T-cell (primary cell): ENCODE measurements at regions not wholly inside any gene's neighbourhood (a gene's known extent, or its start where the extent isn't known, plus 50 kb on each side); places are given as distances from the start of the nearest gene placed in this dataset.

ENCODE experiments used
- ATAC-seq, 4 experiments: fragments of 200-7000 bp in 3 of 4; fragments of 150-1000 bp in 1 of 4; cut with Tn5 transposase; replicated peaks in 1 of 4; 1 replicate in 3 of 4; 2 replicates in 1 of 4; pipeline ENCODE4 v1.10.0; 2021; ENCODE audit warnings: moderate library complexity in 3 of 4, mild to moderate bottlenecking in 2 of 4, moderate number of reproducible peaks in 1 of 4
- CTCF ChIA-PET, 2 donors: fragments of 300-600 bp; sonication (Branson Sonifier 250); formaldehyde crosslinking; loops; one replicate each; lab custom pipeline; 2022; ENCODE audit warnings: antibody characterized with exemption in 2 of 2; lab: Charles Lee
- POLR2A ChIA-PET, 2 donors: fragments of 300-600 bp; sonication (Branson Sonifier 250); formaldehyde crosslinking; loops; one replicate each; lab custom pipeline; 2022; ENCODE audit warnings: antibody characterized with exemption in 2 of 2; lab: Charles Lee
- DNase-seq, 35 experiments: peaks; one replicate each; pipeline versions ENCODE4 v3.0.0 to v3.0.0-alpha.2; 2013 to 2023
- H3K27ac ChIP-seq: one replicate; pipeline ENCODE4 v1.5.1; 2013; ENCODE audit warnings: low read length
- H3K27me3 ChIP-seq, 2 experiments: replicated peaks in 1 of 2; 1 replicate in 1 of 2; 2 replicates in 1 of 2; pipeline versions ENCODE4 v1.6.1 to v1.7.0; 2013; ENCODE audit warnings: low read length in 1 of 2, mixed read lengths in 1 of 2; ENCODE audit not compliant: control insufficient read depth in 2 of 2, insufficient read depth in 2 of 2; ENCODE audit errors: extremely low read depth in 1 of 2
- H3K36me3 ChIP-seq, 2 donors: 1 replicate in 1 of 2; 2 replicates in 1 of 2; pipeline versions ENCODE4 v1.6.1 to v1.7.0; 2013; ENCODE audit warnings: low read length in 1 of 2; ENCODE audit not compliant: control insufficient read depth in 2 of 2, insufficient read depth in 1 of 2; ENCODE audit errors: extremely low read depth in 1 of 2
- H3K4me1 ChIP-seq, 2 experiments: 1 replicate in 1 of 2; 2 replicates in 1 of 2; pipeline versions ENCODE4 v1.6.1 to v1.7.0; 2013; ENCODE audit warnings: low read length in 2 of 2, mixed read lengths in 1 of 2; ENCODE audit not compliant: insufficient read depth in 2 of 2, control insufficient read depth in 1 of 2; ENCODE audit errors: extremely low read depth in 1 of 2
- H3K4me3 ChIP-seq, 2 donors: 1 replicate in 1 of 2; 2 replicates in 1 of 2; pipeline versions ENCODE4 v1.5.1 to v1.7.0; 2013; ENCODE audit warnings: mild to moderate bottlenecking in 2 of 2, low read length in 1 of 2, moderate library complexity in 1 of 2; ENCODE audit not compliant: control insufficient read depth in 1 of 2; ENCODE audit errors: extremely low read depth in 1 of 2
- H3K9me3 ChIP-seq: 2 replicates; pipeline ENCODE4 v1.7.0; 2013
- H3K27ac Mint-ChIP-seq, 2 donors: one replicate each; pipeline ENCODE4 v1.8.0; 2020 to 2021; ENCODE audit warnings: mild to moderate bottlenecking in 2 of 2, mixed read lengths in 2 of 2
- H3K27me3 Mint-ChIP-seq, 2 donors: one replicate each; pipeline ENCODE4 v1.8.0; 2021 to 2022; ENCODE audit warnings: mixed read lengths in 2 of 2
- H3K36me3 Mint-ChIP-seq: one replicate; pipeline ENCODE4 v1.8.0; 2021; ENCODE audit warnings: mixed read lengths
- H3K4me1 Mint-ChIP-seq, 3 donors: one replicate each; pipeline ENCODE4 v1.8.0; 2020 to 2022; ENCODE audit warnings: mixed read lengths in 3 of 3, mild to moderate bottlenecking in 1 of 3
- H3K4me3 Mint-ChIP-seq, 3 donors: one replicate each; pipeline ENCODE4 v1.8.0; 2020 to 2022; ENCODE audit warnings: mild to moderate bottlenecking in 3 of 3, mixed read lengths in 3 of 3, moderate library complexity in 3 of 3
- H3K9me3 Mint-ChIP-seq, 3 donors: one replicate each; pipeline ENCODE4 v1.8.0; 2020 to 2022; ENCODE audit warnings: mixed read lengths in 3 of 3
- WGBS: methylation state at CpG from one replicate; pipeline ENCODE4 v1.1.5; 2013; ENCODE audit warnings: missing lambda C conversion rate; ENCODE audit not compliant: insufficient coverage; 5-methylcytosine and 5-hydroxymethylcytosine counted together

- ChIA-PET POLR2A (no interaction called here), CTCF (no interaction called here)
- Mint-ChIP-seq H3K4me3 (no peak overlapping the region), H3K27ac (no peak overlapping the region), H3K9me3 (peaks cover 6 to 15% (median 9%) of the 10 kb centered on the region in 3 donors), H3K4me1 (no peaks in the 10 kb centered on the region), H3K36me3 (no peaks in the 10 kb centered on the region), H3K27me3 (no peaks in the 10 kb centered on the region)
- 81% methylated on average over 8 of the region's 11 CpGs for WGBS
- Histone ChIP-seq H3K9me3 (no peaks in the 10 kb centered on the region), H3K36me3 (no peaks in the 10 kb centered on the region), H3K4me1 (no peaks in the 10 kb centered on the region), H3K27ac (no peak overlapping the region), H3K27me3 (no peaks in the 10 kb centered on the region), H3K4me3 (no peak overlapping the region)
- DNase-seq (no peak), ATAC-seq (no peak)
These were observed 766.0 kb upstream of the PCDH9 start for GRCh38 chr13:67996101-67996500.

- ChIA-PET POLR2A (interaction anchor here in 1 of 2 donors (0.7 kb wide), 1 partner anchor 97 kb away, joined by 4 read pairs; no protein-coding TSS in a partner anchor), CTCF (no interaction called here)
- H3K4me1 Mint-ChIP-seq, result no peaks in the 10 kb centered on the region
- H3K4me1 ChIP-seq, result no peaks in the 10 kb centered on the region
- no peaks in the 10 kb centered on the region for H3K27me3 ChIP-seq
- no peak overlapping the region for H3K4me3 ChIP-seq
- H3K27ac ChIP-seq, result no peak overlapping the region
- H3K36me3 Mint-ChIP-seq, result no peaks in the 10 kb centered on the region
- DNase-seq (no peak), ATAC-seq (no peak)
- no peaks in the 10 kb centered on the region for H3K27me3 Mint-ChIP-seq
- 80% methylated on average over 3 of the region's 4 CpGs for WGBS
- no peaks in the 10 kb centered on the region for H3K36me3 ChIP-seq
- peaks cover 6 to 20% (median 17%) of the 10 kb centered on the region in 3 donors for H3K9me3 Mint-ChIP-seq
- no peak overlapping the region for H3K27ac Mint-ChIP-seq
- no peak overlapping the region for H3K4me3 Mint-ChIP-seq
- H3K9me3 ChIP-seq, result no peaks in the 10 kb centered on the region
These were observed 760.7 kb upstream of the PCDH9 start for GRCh38 chr13:67990868-67991267.

GRCh38 chr13:67986234-67986633 is 756.1 kb upstream of the PCDH9 start:
- ChIA-PET CTCF (no interaction called here), POLR2A (no interaction called here)
- WGBS, result no CpG with 5 or more reads among the region's 1 CpG
- H3K9me3 Mint-ChIP-seq, result peaks cover 6 to 20% (median 20%) of the 10 kb centered on the region in 3 donors
- Histone ChIP-seq H3K27ac (no peak overlapping the region), H3K4me3 (no peak overlapping the region), H3K27me3 (no peaks in the 10 kb centered on the region), H3K9me3 (no peaks in the 10 kb centered on the region), H3K4me1 (no peaks in the 10 kb centered on the region), H3K36me3 (no peaks in the 10 kb centered on the region)
- no peaks in the 10 kb centered on the region for H3K27me3 Mint-ChIP-seq
- H3K27ac Mint-ChIP-seq, result no peak overlapping the region
- no peak for ATAC-seq
- no peaks in the 10 kb centered on the region for H3K36me3 Mint-ChIP-seq
- H3K4me3 Mint-ChIP-seq, result no peak overlapping the region
- H3K4me1 Mint-ChIP-seq, result no peaks in the 10 kb centered on the region
- no peak for DNase-seq

- Histone ChIP-seq H3K27ac (no peak overlapping the region), H3K9me3 (no peaks in the 10 kb centered on the region), H3K4me3 (no peak overlapping the region), H3K27me3 (no peaks in the 10 kb centered on the region), H3K4me1 (no peaks in the 10 kb centered on the region), H3K36me3 (no peaks in the 10 kb centered on the region)
- ATAC-seq, result no peak
- Mint-ChIP-seq H3K27ac (no peak overlapping the region), H3K4me3 (no peak overlapping the region), H3K4me1 (no peaks in the 10 kb centered on the region), H3K9me3 (peaks cover 8 to 16% (median 11%) of the 10 kb centered on the region in 3 donors), H3K36me3 (no peaks in the 10 kb centered on the region), H3K27me3 (no peaks in the 10 kb centered on the region)
- ChIA-PET POLR2A (no interaction called here), CTCF (no interaction called here)
- WGBS, result no CpG with 5 or more reads among the region's 2 CpGs
- DNase-seq, result no peak
These were observed 746.9 kb upstream of the PCDH9 start for GRCh38 chr13:67977066-67977465.

GRCh38 chr13:67971291-67971690 is 741.2 kb upstream of the PCDH9 start:
- no peaks in the 10 kb centered on the region for H3K4me1 Mint-ChIP-seq
- ChIA-PET CTCF (no interaction called here), POLR2A (no interaction called here)
- Histone ChIP-seq H3K9me3 (no peaks in the 10 kb centered on the region), H3K36me3 (no peaks in the 10 kb centered on the region), H3K4me3 (no peak overlapping the region), H3K4me1 (no peaks in the 10 kb centered on the region), H3K27me3 (no peaks in the 10 kb centered on the region), H3K27ac (no peak overlapping the region)
- WGBS, result no CpG with 5 or more reads among the region's 5 CpGs
- peaks cover 10 to 16% (median 13%) of the 10 kb centered on the region in 3 donors for H3K9me3 Mint-ChIP-seq
- H3K36me3 Mint-ChIP-seq, result no peaks in the 10 kb centered on the region
- DNase-seq (no peak), ATAC-seq (no peak)
- H3K4me3 Mint-ChIP-seq, result no peak overlapping the region
- no peak overlapping the region for H3K27ac Mint-ChIP-seq
- no peaks in the 10 kb centered on the region for H3K27me3 Mint-ChIP-seq

- H3K27me3 Mint-ChIP-seq, result no peaks in the 10 kb centered on the region
- no peak overlapping the region for H3K27ac Mint-ChIP-seq
- Histone ChIP-seq H3K27ac (no peak overlapping the region), H3K4me1 (no peaks in the 10 kb centered on the region), H3K4me3 (no peak overlapping the region), H3K36me3 (no peaks in the 10 kb centered on the region), H3K27me3 (no peaks in the 10 kb centered on the region), H3K9me3 (no peaks in the 10 kb centered on the region)
- no CpG with 5 or more reads among the region's 1 CpG for WGBS
- no peaks in the 10 kb centered on the region for H3K4me1 Mint-ChIP-seq
- H3K4me3 Mint-ChIP-seq, result no peak overlapping the region
- H3K9me3 Mint-ChIP-seq, result peaks cover 11 to 14% (median 11%) of the 10 kb centered on the region in 3 donors
- no peaks in the 10 kb centered on the region for H3K36me3 Mint-ChIP-seq
- ChIA-PET POLR2A (no interaction called here), CTCF (no interaction called here)
- DNase-seq (no peak), ATAC-seq (no peak)
These were observed 736.9 kb upstream of the PCDH9 start for GRCh38 chr13:67967031-67967430.

- Histone ChIP-seq H3K36me3 (no peaks in the 10 kb centered on the region), H3K9me3 (no peaks in the 10 kb centered on the region), H3K27me3 (no peaks in the 10 kb centered on the region), H3K27ac (no peak overlapping the region), H3K4me3 (no peak overlapping the region), H3K4me1 (no peaks in the 10 kb centered on the region)
- ChIA-PET POLR2A (interaction anchor here in 1 of 2 donors (0.6 kb wide), 1 partner anchor 241 kb away, joined by 5 read pairs; no protein-coding TSS in a partner anchor), CTCF (no interaction called here)
- Mint-ChIP-seq H3K27ac (no peak overlapping the region), H3K36me3 (no peaks in the 10 kb centered on the region), H3K9me3 (peaks cover 11 to 14% (median 11%) of the 10 kb centered on the region in 3 donors), H3K4me1 (no peaks in the 10 kb centered on the region), H3K4me3 (no peak overlapping the region), H3K27me3 (no peaks in the 10 kb centered on the region)
- WGBS, result no CpG with 5 or more reads among the region's 1 CpG
- no peak for DNase-seq
- no peak for ATAC-seq
These were observed 735.9 kb upstream of the PCDH9 start for GRCh38 chr13:67966065-67966464.
